ENCODE measurements at regions not wholly inside any gene's neighbourhood (a gene's known extent, or its start where the extent isn't known, plus 50 kb on each side); places are given as distances from the start of the nearest gene placed in this dataset.

GRCh38 chr9:109857336-109857735 lies 77.3 kb downstream of the PALM2AKAP2 start:
- Histone ChIP-seq H2AFZ (replicated peaks; ENCODE audit: low read length, poor library complexity) (no peak overlapping the region), H3K4me2 (ENCODE audit: low read depth, low read length) (no peak overlapping the region; the same call in 1 of the 2 replicates), H3K9me3 (ENCODE audit: control insufficient read depth, insufficient read depth, low read length) (no peaks in the 10 kb centered on the region), H3K27ac (ENCODE audit: insufficient read depth, low read length) (peak overlapping the region; percentile 4; the same call in 1 of the 2 replicates), H3K9ac (ENCODE audit: low read depth, low read length) (no peak overlapping the region), H3K14ac (replicated peaks; ENCODE audit: low read depth, low read length) (0 out of 2 replicates have a peak overlapping the region, but pooled peaks have one; percentile 54), H2BK120ac (ENCODE audit: low read depth, low read length) (no peak overlapping the region; the same call in 1 of the 2 replicates), H3K4me1 (ENCODE audit: control insufficient read depth, insufficient read depth, low read length) (peaks cover 8% of the 10 kb centered on the region), H3K56ac (ENCODE audit: extremely low read depth, insufficient read depth, low read length) (no peak overlapping the region), H4K8ac (ENCODE audit: low read depth in 2 of 2, low read length in 2 of 2) (peak overlapping the region; percentile 41 to 70; a peak in 2 of 4 replicates), H4K91ac (ENCODE audit: insufficient read depth, low read depth, low read length) (no peak overlapping the region), H3K79me1 (ENCODE audit: low read depth in 1 of 2, low read length in 2 of 2) (peaks cover 24 to 56% of the 10 kb centered on the region in 2 experiments), H3K4me3 (ENCODE audit: insufficient read depth, low read depth, low read length) (no peak overlapping the region), H3K27me3 (ENCODE audit: control insufficient read depth, insufficient read depth, low read length) (no peaks in the 10 kb centered on the region), H2BK5ac (ENCODE audit: low read depth, low read length, poor library complexity, severe bottlenecking) (peak overlapping the region; percentile 59), H3K23ac (ENCODE audit: low read depth, low read length) (no peak overlapping the region), H3K18ac (ENCODE audit: low read depth, low read length) (no peak overlapping the region), H4K20me1 (ENCODE audit: insufficient read depth, low read length) (peaks cover 8% of the 10 kb centered on the region; the same call in 1 of the 2 replicates), H3K36me3 (ENCODE audit: control insufficient read depth, insufficient read depth, low read length) (no peaks in the 10 kb centered on the region), H2AK9ac (replicated peaks; ENCODE audit: low read depth, low read length, poor library complexity) (no peak overlapping the region), H2AK5ac (ENCODE audit: low read depth, low read length) (no peak overlapping the region), H3K9me1 (ENCODE audit: insufficient read depth, low read length) (peaks cover 7% of the 10 kb centered on the region; the same call in 1 of the 2 replicates), H2BK15ac (ENCODE audit: low read depth, low read length) (no peak overlapping the region), H2BK20ac (ENCODE audit: low read depth, low read length) (no peak overlapping the region), H4K5ac (ENCODE audit: low read depth, low read length) (no peak overlapping the region; the same call in 1 of the 2 replicates), H3K4ac (ENCODE audit: low read depth, low read length) (no peak overlapping the region)
- intact Hi-C loops (cut with micrococcal nuclease): no loop called here
- ChIA-PET POLR2A (ENCODE audit: unreplicated experiment) (no interaction called here), CTCF (no interaction called here)
- TF ChIP-seq FOS (IDR thresholded peaks at IDR 0.05; ENCODE audit: low read depth, low read length) (no peak), RAD21 (IDR thresholded peaks at IDR 0.05; ENCODE audit: low read length) (no peak), CHD1 (IDR thresholded peaks at IDR 0.05; ENCODE audit: low read depth, low read length) (no peak), BHLHE40 (IDR thresholded peaks at IDR 0.05; ENCODE audit: low read depth, low read length) (no peak), CEBPB (IDR thresholded peaks at IDR 0.05; ENCODE audit: low read depth, low read length) (no peak), MXI1 (IDR thresholded peaks at IDR 0.05; ENCODE audit: borderline replicate concordance, low read depth, low read length) (no peak), CTCF (conservative IDR thresholded peaks at IDR 0.05; ENCODE audit: low read depth, low read length) (no peak), RFX5 (IDR thresholded peaks at IDR 0.05; ENCODE audit: low read depth, low read length) (no peak), RCOR1 (IDR thresholded peaks at IDR 0.05; ENCODE audit: insufficient replicate concordance, low read length) (no peak), MAFK (IDR thresholded peaks at IDR 0.05; ENCODE audit: low read depth, low read length) (no peak), MAZ (IDR thresholded peaks at IDR 0.05; ENCODE audit: borderline replicate concordance, low read depth, low read length) (no peak), USF2 (IDR thresholded peaks at IDR 0.05; ENCODE audit: low read depth, low read length) (no peak), SMC3 (IDR thresholded peaks at IDR 0.05; ENCODE audit: low read depth, low read length) (no peak), NFE2L2 (IDR thresholded peaks at IDR 0.05; ENCODE audit: low read depth, low read length) (no peak)
- DNase-seq: peak; percentile 26
- WGBS, 2 experiments (ENCODE audit: extremely low coverage in 2 of 2, insufficient read length in 1 of 2): no CpG with 5 or more reads among the region's 1 CpG
- dilution Hi-C loops (cut with HindIII; ENCODE audit: low sequenced_read_pairs, unreplicated experiment): no loop called here
- ATAC-seq (ENCODE audit: low read depth): peak; percentile 38
- in situ Hi-C loops (cut with MboI; ENCODE audit: low sequenced_read_pairs): no loop called here
- BruUV-seq (replicated peaks): no TSS peak

Measured in IMR-90 (cell line).